ENCODE measurements at regions not wholly inside any gene's neighbourhood (a gene's known extent, or its start where the extent isn't known, plus 50 kb on each side); places are given as distances from the start of the nearest gene placed in this dataset.

- Mint-ChIP-seq H3K4me1 (no peaks in the 10 kb centered on the region), H3K27me3 (ENCODE audit: low read depth) (no peaks in the 10 kb centered on the region), H3K27ac (no peak overlapping the region), H3K4me3 (no peak overlapping the region), H3K36me3 (ENCODE audit: low read depth) (no peaks in the 10 kb centered on the region), H3K9me3 (peaks cover 9% of the 10 kb centered on the region)
- TF ChIP-seq CTCF (IDR thresholded peaks at IDR 0.05; ENCODE audit: unreplicated experiment in 3 of 3), result peak in 1 of 3 experiments; percentile 17
Measured at GRCh38 chr9:31996331-31996730, 388.1 kb upstream of the ACO1 start.

GRCh38 chr9:32004431-32005076 is 379.9 kb upstream of the ACO1 start:
- H3K9me3 Mint-ChIP-seq, result no peaks in the 10 kb centered on the region
- no peak overlapping the region for H3K27ac Mint-ChIP-seq
- H3K4me3 Mint-ChIP-seq, result no peak overlapping the region
- no peaks in the 10 kb centered on the region for H3K36me3 Mint-ChIP-seq (ENCODE audit: low read depth)
- H3K4me1 Mint-ChIP-seq, result no peaks in the 10 kb centered on the region
- no peaks in the 10 kb centered on the region for H3K27me3 Mint-ChIP-seq (ENCODE audit: low read depth)
- no peak for TF ChIP-seq CTCF (IDR thresholded peaks at IDR 0.05; ENCODE audit: unreplicated experiment in 3 of 3)

- Mint-ChIP-seq H3K36me3 (ENCODE audit: low read depth) (no peaks in the 10 kb centered on the region), H3K4me1 (no peaks in the 10 kb centered on the region), H3K27me3 (ENCODE audit: low read depth) (no peaks in the 10 kb centered on the region), H3K9me3 (no peaks in the 10 kb centered on the region), H3K27ac (no peak overlapping the region), H3K4me3 (no peak overlapping the region)
- TF ChIP-seq CTCF (IDR thresholded peaks at IDR 0.05; ENCODE audit: unreplicated experiment in 3 of 3), result no peak
Measured at GRCh38 chr9:32010322-32010721, 374.1 kb upstream of the ACO1 start.

- no peak overlapping the region for H3K4me3 Mint-ChIP-seq
- no peak for TF ChIP-seq CTCF (IDR thresholded peaks at IDR 0.05; ENCODE audit: unreplicated experiment in 3 of 3)
- H3K36me3 Mint-ChIP-seq (ENCODE audit: low read depth), result no peaks in the 10 kb centered on the region
- H3K9me3 Mint-ChIP-seq, result peaks cover 4% of the 10 kb centered on the region
- H3K27ac Mint-ChIP-seq, result no peak overlapping the region
- no peaks in the 10 kb centered on the region for H3K4me1 Mint-ChIP-seq
- H3K27me3 Mint-ChIP-seq (ENCODE audit: low read depth), result peaks cover 4% of the 10 kb centered on the region
Measured at GRCh38 chr9:32011049-32011448, 373.4 kb upstream of the ACO1 start.

- Mint-ChIP-seq H3K4me1 (no peaks in the 10 kb centered on the region), H3K27me3 (ENCODE audit: low read depth) (peaks cover 4% of the 10 kb centered on the region), H3K4me3 (no peak overlapping the region), H3K36me3 (ENCODE audit: low read depth) (no peaks in the 10 kb centered on the region), H3K9me3 (peaks cover 4% of the 10 kb centered on the region), H3K27ac (no peak overlapping the region)
- no peak for TF ChIP-seq CTCF (IDR thresholded peaks at IDR 0.05; ENCODE audit: unreplicated experiment in 3 of 3)
Measured at GRCh38 chr9:32015795-32016194, 368.6 kb upstream of the ACO1 start.

GRCh38 chr9:32045513-32045912 is 338.9 kb upstream of the ACO1 start:
- no peak for TF ChIP-seq CTCF (IDR thresholded peaks at IDR 0.05; ENCODE audit: unreplicated experiment in 3 of 3)
- Mint-ChIP-seq H3K9me3 (no peaks in the 10 kb centered on the region), H3K4me3 (no peak overlapping the region), H3K36me3 (ENCODE audit: low read depth) (no peaks in the 10 kb centered on the region), H3K27me3 (ENCODE audit: low read depth) (no peaks in the 10 kb centered on the region), H3K4me1 (no peaks in the 10 kb centered on the region), H3K27ac (no peak overlapping the region)
